ENCODE measurements at regions not wholly inside any gene's neighbourhood (a gene's known extent, or its start where the extent isn't known, plus 50 kb on each side); places are given as distances from the start of the nearest gene placed in this dataset.

- intact Hi-C loops (cut with micrococcal nuclease): loop anchor here (1.0 to 5.0 kb wide), 16 partner anchors 15 to 444 kb away; no protein-coding TSS in a partner anchor
- H3K27me3 Mint-ChIP-seq (ENCODE audit: low read depth): no peaks in the 10 kb centered on the region
- peaks cover 3% of the 10 kb centered on the region for H3K9me3 Mint-ChIP-seq
- peak; percentile 80 for DNase-seq
- peak overlapping the region; percentile 92 for H3K27ac Mint-ChIP-seq
- peaks cover 69% of the 10 kb centered on the region for H3K4me1 Mint-ChIP-seq (ENCODE audit: low read depth)
- peak overlapping the region; percentile 25 for H3K4me3 Mint-ChIP-seq
- CTCF ChIA-PET: interaction anchor here (1.0 kb wide), 1 partner anchor 32 kb away, joined by 3 read pairs; no protein-coding TSS in a partner anchor
- no peaks in the 10 kb centered on the region for H3K36me3 Mint-ChIP-seq (ENCODE audit: low read depth)
These were observed 444.8 kb downstream of the FOXO1 start for GRCh38 chr13:40221460-40222201.

GRCh38 chr13:40223585-40223984, 442.9 kb downstream of the FOXO1 start:
- peaks cover 49% of the 10 kb centered on the region for H3K4me1 Mint-ChIP-seq (ENCODE audit: low read depth)
- no peaks in the 10 kb centered on the region for H3K36me3 Mint-ChIP-seq (ENCODE audit: low read depth)
- intact Hi-C loops (cut with micrococcal nuclease): loop anchor here (5.0 kb wide), 2 partner anchors 149 to 446 kb away; no protein-coding TSS in a partner anchor
- H3K9me3 Mint-ChIP-seq: no peaks in the 10 kb centered on the region
- H3K4me3 Mint-ChIP-seq: no peak overlapping the region
- CTCF ChIA-PET: interaction anchor here (0.6 kb wide), 1 partner anchor 37 kb away, joined by 3 read pairs; no protein-coding TSS in a partner anchor
- no peak overlapping the region for H3K27ac Mint-ChIP-seq
- H3K27me3 Mint-ChIP-seq (ENCODE audit: low read depth): no peaks in the 10 kb centered on the region
- DNase-seq: no peak

GRCh38 chr13:40228496-40228895, 437.9 kb downstream of the FOXO1 start:
- intact Hi-C loops (cut with micrococcal nuclease): no loop called here
- CTCF ChIA-PET: no interaction called here
- no peaks in the 10 kb centered on the region for H3K9me3 Mint-ChIP-seq

GRCh38 chr13:40228990-40229389, 437.5 kb downstream of the FOXO1 start:
- Mint-ChIP-seq H3K4me1 (ENCODE audit: low read depth) (peaks cover 22% of the 10 kb centered on the region), H3K36me3 (ENCODE audit: low read depth) (no peaks in the 10 kb centered on the region), H3K4me3 (no peak overlapping the region), H3K27me3 (ENCODE audit: low read depth) (no peaks in the 10 kb centered on the region), H3K27ac (no peak overlapping the region), H3K9me3 (no peaks in the 10 kb centered on the region)
- CTCF ChIA-PET: no interaction called here
- DNase-seq: no peak
- intact Hi-C loops (cut with micrococcal nuclease): no loop called here

More at GRCh38 chr13:40228496-40228895, 437.9 kb downstream of the FOXO1 start:
- peaks cover 27% of the 10 kb centered on the region for H3K4me1 Mint-ChIP-seq (ENCODE audit: low read depth)
- no peak for DNase-seq
- no peaks in the 10 kb centered on the region for H3K36me3 Mint-ChIP-seq (ENCODE audit: low read depth)
- H3K27me3 Mint-ChIP-seq (ENCODE audit: low read depth): no peaks in the 10 kb centered on the region
- no peak overlapping the region for H3K27ac Mint-ChIP-seq
- H3K4me3 Mint-ChIP-seq: no peak overlapping the region

- CTCF ChIA-PET: interaction anchor here (1.3 kb wide), 1 partner anchor 162 kb away, joined by 3 read pairs; no protein-coding TSS in a partner anchor
- DNase-seq: peak; percentile 30
These were observed 435.6 kb downstream of the FOXO1 start for GRCh38 chr13:40230833-40231266.

GRCh38 chr13:40231311-40231710, 435.1 kb downstream of the FOXO1 start:
- H3K27me3 Mint-ChIP-seq (ENCODE audit: low read depth): no peaks in the 10 kb centered on the region
- intact Hi-C loops (cut with micrococcal nuclease): no loop called here
- H3K27ac Mint-ChIP-seq: no peak overlapping the region
- no peak for DNase-seq
- H3K9me3 Mint-ChIP-seq: no peaks in the 10 kb centered on the region
- no peak overlapping the region for H3K4me3 Mint-ChIP-seq
- peaks cover 22% of the 10 kb centered on the region for H3K4me1 Mint-ChIP-seq (ENCODE audit: low read depth)
- CTCF ChIA-PET: interaction anchor here (1.3 kb wide), 1 partner anchor 162 kb away, joined by 3 read pairs; no protein-coding TSS in a partner anchor
- no peaks in the 10 kb centered on the region for H3K36me3 Mint-ChIP-seq (ENCODE audit: low read depth)

More at GRCh38 chr13:40230833-40231266, 435.6 kb downstream of the FOXO1 start:
- Mint-ChIP-seq H3K27ac (no peak overlapping the region), H3K36me3 (ENCODE audit: low read depth) (no peaks in the 10 kb centered on the region), H3K9me3 (no peaks in the 10 kb centered on the region), H3K4me3 (no peak overlapping the region), H3K4me1 (ENCODE audit: low read depth) (peaks cover 22% of the 10 kb centered on the region), H3K27me3 (ENCODE audit: low read depth) (no peaks in the 10 kb centered on the region)
- intact Hi-C loops (cut with micrococcal nuclease): no loop called here

- H3K9me3 Mint-ChIP-seq: no peaks in the 10 kb centered on the region
- no peak overlapping the region for H3K27ac Mint-ChIP-seq
- intact Hi-C loops (cut with micrococcal nuclease): no loop called here
- peaks cover 22% of the 10 kb centered on the region for H3K4me1 Mint-ChIP-seq (ENCODE audit: low read depth)
- no peak for DNase-seq
- H3K36me3 Mint-ChIP-seq (ENCODE audit: low read depth): no peaks in the 10 kb centered on the region
- CTCF ChIA-PET: interaction anchor here (1.3 kb wide), 1 partner anchor 162 kb away, joined by 3 read pairs; no protein-coding TSS in a partner anchor
- H3K27me3 Mint-ChIP-seq (ENCODE audit: low read depth): no peaks in the 10 kb centered on the region
- H3K4me3 Mint-ChIP-seq: no peak overlapping the region
These were observed 434.7 kb downstream of the FOXO1 start for GRCh38 chr13:40231751-40232150.

- no peak overlapping the region for H3K4me3 Mint-ChIP-seq
- H3K27me3 Mint-ChIP-seq (ENCODE audit: low read depth): no peaks in the 10 kb centered on the region
- H3K9me3 Mint-ChIP-seq: no peaks in the 10 kb centered on the region
- CTCF ChIA-PET: interaction anchor here (1.3 kb wide), 1 partner anchor 163 kb away, joined by 3 read pairs; no protein-coding TSS in a partner anchor
- intact Hi-C loops (cut with micrococcal nuclease): no loop called here
- no peak overlapping the region for H3K27ac Mint-ChIP-seq
- H3K4me1 Mint-ChIP-seq (ENCODE audit: low read depth): peaks cover 22% of the 10 kb centered on the region
- H3K36me3 Mint-ChIP-seq (ENCODE audit: low read depth): no peaks in the 10 kb centered on the region
- DNase-seq: no peak
These were observed 434.0 kb downstream of the FOXO1 start for GRCh38 chr13:40232311-40233040.

GRCh38 chr13:40233731-40234195, 432.7 kb downstream of the FOXO1 start:
- no peak for DNase-seq
- H3K9me3 Mint-ChIP-seq: no peaks in the 10 kb centered on the region
- H3K36me3 Mint-ChIP-seq (ENCODE audit: low read depth): no peaks in the 10 kb centered on the region
- no peaks in the 10 kb centered on the region for H3K27me3 Mint-ChIP-seq (ENCODE audit: low read depth)
- H3K4me3 Mint-ChIP-seq: no peak overlapping the region
- intact Hi-C loops (cut with micrococcal nuclease): no loop called here
- no peak overlapping the region for H3K27ac Mint-ChIP-seq
- H3K4me1 Mint-ChIP-seq (ENCODE audit: low read depth): peaks cover 22% of the 10 kb centered on the region
- CTCF ChIA-PET: no interaction called here

- peaks cover 12% of the 10 kb centered on the region for H3K4me1 Mint-ChIP-seq (ENCODE audit: low read depth)
- H3K27me3 Mint-ChIP-seq (ENCODE audit: low read depth): no peaks in the 10 kb centered on the region
These were observed 431.2 kb downstream of the FOXO1 start for GRCh38 chr13:40235160-40235796.

GRCh38 chr13:40236566-40237168, 429.8 kb downstream of the FOXO1 start:
- DNase-seq: no peak
- Mint-ChIP-seq H3K4me1 (ENCODE audit: low read depth) (peaks cover 1% of the 10 kb centered on the region), H3K27me3 (ENCODE audit: low read depth) (no peaks in the 10 kb centered on the region), H3K9me3 (no peaks in the 10 kb centered on the region), H3K27ac (no peak overlapping the region), H3K4me3 (no peak overlapping the region), H3K36me3 (ENCODE audit: low read depth) (no peaks in the 10 kb centered on the region)
- intact Hi-C loops (cut with micrococcal nuclease): no loop called here
- CTCF ChIA-PET: no interaction called here

More at GRCh38 chr13:40235160-40235796, 431.2 kb downstream of the FOXO1 start:
- intact Hi-C loops (cut with micrococcal nuclease): no loop called here
- no peak overlapping the region for H3K4me3 Mint-ChIP-seq
- CTCF ChIA-PET: no interaction called here
- H3K9me3 Mint-ChIP-seq: no peaks in the 10 kb centered on the region
- H3K27ac Mint-ChIP-seq: no peak overlapping the region
- no peak for DNase-seq
- H3K36me3 Mint-ChIP-seq (ENCODE audit: low read depth): no peaks in the 10 kb centered on the region

- H3K36me3 Mint-ChIP-seq (ENCODE audit: low read depth): no peaks in the 10 kb centered on the region
- CTCF ChIA-PET: no interaction called here
- DNase-seq: no peak
- H3K4me1 Mint-ChIP-seq (ENCODE audit: low read depth): no peaks in the 10 kb centered on the region
- no peak overlapping the region for H3K4me3 Mint-ChIP-seq
- no peak overlapping the region for H3K27ac Mint-ChIP-seq
- intact Hi-C loops (cut with micrococcal nuclease): no loop called here
- H3K9me3 Mint-ChIP-seq: no peaks in the 10 kb centered on the region
- no peaks in the 10 kb centered on the region for H3K27me3 Mint-ChIP-seq (ENCODE audit: low read depth)
These were observed 427.7 kb downstream of the FOXO1 start for GRCh38 chr13:40238761-40239160.
